Stimulated activated effector memory CD8-positive, alpha-beta T cell treated with anti-CD3 and anti-CD28 coated beads, Interleukin-12 subunit alpha, Interleukin-12 subunit beta, amount 100 ng/mL, for 72 hours (primary cell): ENCODE measurements at regions not wholly inside any gene's neighbourhood (a gene's known extent, or its start where the extent isn't known, plus 50 kb on each side); places are given as distances from the start of the nearest gene placed in this dataset.

Source experiments
- ATAC-seq: fragments of 150-1000 bp; cut with Tn5 transposase; 2 replicates; pipeline ENCODE4 v1.10.0; 2021
- DNase-seq, 2 donors: peaks; one replicate each; pipeline ENCODE4 v3.0.0; 2021 to 2022; ENCODE audit warnings: low spot score in 2 of 2
- H3K27ac Mint-ChIP-seq: one replicate; pipeline ENCODE4 v1.8.0; 2022; ENCODE audit warnings: mild to moderate bottlenecking, mixed read lengths
- H3K36me3 Mint-ChIP-seq: one replicate; pipeline ENCODE4 v1.8.0; 2022; ENCODE audit warnings: mild to moderate bottlenecking, mixed read lengths
- H3K4me1 Mint-ChIP-seq: one replicate; pipeline ENCODE4 v1.8.0; 2022; ENCODE audit warnings: mixed read lengths
- H3K4me3 Mint-ChIP-seq: one replicate; pipeline ENCODE4 v1.8.0; 2022; ENCODE audit warnings: mild to moderate bottlenecking, mixed read lengths
- H3K9me3 Mint-ChIP-seq: one replicate; pipeline ENCODE4 v1.8.0; 2022; ENCODE audit warnings: mixed read lengths

DNA sequence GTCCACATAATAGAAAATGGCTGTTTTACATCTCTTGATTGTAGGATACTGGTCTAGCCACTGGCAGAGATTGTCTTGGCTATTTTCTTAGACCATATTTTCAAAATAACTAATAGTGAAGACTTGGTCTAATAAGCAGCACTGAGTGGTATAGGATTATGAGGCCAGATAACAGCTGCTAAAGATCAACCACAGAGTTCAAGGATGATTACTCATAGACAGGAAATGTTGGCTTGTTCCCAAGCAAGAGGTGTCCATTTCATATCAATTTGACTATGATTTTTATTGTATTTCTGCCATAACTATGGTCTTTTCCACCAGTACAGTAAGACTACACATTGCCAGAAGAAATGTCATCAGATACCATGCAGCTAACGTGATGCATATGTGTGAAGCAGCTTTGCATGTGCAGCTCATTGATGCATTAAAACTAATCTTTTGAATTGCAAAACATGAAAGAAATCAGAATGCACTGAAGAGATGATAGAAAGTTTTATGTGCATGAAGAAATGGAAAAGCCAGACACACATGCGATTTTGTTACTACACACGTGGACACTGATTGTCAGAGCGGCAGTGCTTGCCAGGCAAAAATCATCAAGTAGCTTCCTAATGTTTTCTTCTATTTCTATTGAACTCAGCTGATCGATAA, 693.3 kb downstream of the CDH11 start:
- Mint-ChIP-seq H3K9me3 (peaks cover 24% of the 10 kb centered on the region), H3K4me3 (no peak overlapping the region), H3K36me3 (no peaks in the 10 kb centered on the region), H3K27ac (no peak overlapping the region), H3K4me1 (no peaks in the 10 kb centered on the region)
- DNase-seq (no peak), ATAC-seq (no peak)

DNA sequence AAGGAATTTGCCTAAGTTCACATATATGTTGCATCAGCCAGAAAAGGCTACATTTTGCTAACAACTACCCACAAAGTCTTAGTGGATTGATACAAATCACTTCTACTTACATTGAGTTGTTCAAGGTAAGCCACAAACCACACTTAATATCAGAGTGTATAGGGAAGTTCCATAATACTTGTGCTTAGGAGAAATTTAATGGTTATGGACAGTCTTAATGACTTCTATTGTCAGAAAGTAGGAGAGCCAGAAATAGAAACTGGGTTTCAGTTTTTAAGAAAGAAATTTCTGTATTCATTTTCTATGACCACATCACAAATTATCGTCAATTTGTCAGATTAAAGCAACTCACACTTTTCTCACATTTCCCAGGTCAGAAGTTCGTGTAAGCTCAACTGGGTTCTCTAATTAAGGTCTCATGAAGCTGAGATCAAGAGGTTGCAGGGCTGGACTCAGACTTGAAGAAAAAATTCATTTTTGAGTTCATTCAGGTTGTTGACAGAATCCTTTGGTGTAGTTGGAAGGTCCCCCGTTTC, 695.7 kb downstream of the CDH11 start:
- Mint-ChIP-seq H3K4me1 (no peaks in the 10 kb centered on the region), H3K9me3 (peaks cover 24% of the 10 kb centered on the region), H3K36me3 (no peaks in the 10 kb centered on the region), H3K4me3 (no peak overlapping the region), H3K27ac (no peak overlapping the region)
- ATAC-seq, result no peak
- DNase-seq, result no peak

DNA sequence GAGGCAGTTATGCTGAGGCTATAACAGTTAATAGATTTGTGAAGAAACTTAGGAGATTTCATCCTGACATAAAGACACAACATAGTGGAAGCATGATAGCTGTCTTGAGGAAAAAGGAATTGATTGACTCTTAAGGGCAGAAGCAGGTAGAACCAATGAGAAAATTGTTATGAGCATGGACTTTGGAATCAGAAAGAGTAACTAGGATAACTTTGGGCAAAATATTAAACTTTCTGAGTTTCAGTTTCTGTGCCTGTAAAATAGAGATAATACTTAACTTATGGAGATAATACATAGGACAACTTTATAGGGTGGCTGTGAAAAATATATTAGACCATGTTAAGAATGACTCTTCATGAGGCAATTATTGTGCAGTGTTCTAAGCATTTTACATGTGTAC, 696.5 kb downstream of the CDH11 start:
- peaks cover 23% of the 10 kb centered on the region for H3K9me3 Mint-ChIP-seq
- no peak overlapping the region for H3K4me3 Mint-ChIP-seq
- no peak overlapping the region for H3K27ac Mint-ChIP-seq
- no peaks in the 10 kb centered on the region for H3K4me1 Mint-ChIP-seq
- H3K36me3 Mint-ChIP-seq, result no peaks in the 10 kb centered on the region
- ATAC-seq, result no peak
- no peak for DNase-seq

DNA sequence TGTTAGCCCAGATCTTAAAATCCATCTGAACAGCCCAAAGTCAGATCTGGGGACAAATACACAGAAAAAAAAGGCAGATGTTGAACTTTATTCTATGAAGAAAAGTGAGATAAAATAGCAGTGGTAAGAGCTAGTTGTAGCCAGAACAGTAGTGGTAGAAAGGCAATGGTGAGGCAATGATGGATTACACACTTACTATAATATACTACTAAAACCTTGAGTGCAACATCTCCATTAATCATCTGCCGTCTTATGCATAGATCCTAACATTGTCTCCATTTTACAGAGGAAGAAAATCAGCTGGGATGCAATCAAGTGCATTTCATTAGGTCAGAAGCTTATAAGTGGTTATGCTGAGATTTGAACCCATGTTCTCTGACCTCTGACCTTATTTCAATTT, 699.6 kb downstream of the CDH11 start:
- Mint-ChIP-seq H3K9me3 (peaks cover 28% of the 10 kb centered on the region), H3K36me3 (no peaks in the 10 kb centered on the region), H3K4me3 (no peak overlapping the region), H3K4me1 (no peaks in the 10 kb centered on the region), H3K27ac (no peak overlapping the region)
- DNase-seq (no peak), ATAC-seq (no peak)

DNA sequence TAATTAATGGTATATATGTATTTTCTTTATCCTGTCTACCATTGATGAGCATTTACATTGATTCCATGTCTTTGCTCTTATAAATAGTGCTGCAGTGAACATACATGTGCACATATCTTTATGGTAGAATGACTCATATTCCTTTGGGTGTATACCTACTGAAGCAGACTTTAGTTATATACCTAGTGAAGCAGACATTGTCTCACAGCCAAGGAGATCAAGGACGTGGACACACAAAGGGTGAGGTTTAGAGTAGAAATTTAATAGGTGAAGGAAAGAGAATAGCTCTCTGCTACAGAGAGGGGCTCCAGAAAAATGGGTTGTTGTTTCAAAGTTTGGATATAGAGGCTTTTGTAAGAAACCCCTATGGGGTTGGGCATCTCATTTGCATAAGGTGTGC, 700.3 kb downstream of the CDH11 start:
- H3K4me1 Mint-ChIP-seq, result no peaks in the 10 kb centered on the region
- H3K27ac Mint-ChIP-seq, result no peak overlapping the region
- ATAC-seq (no peak), DNase-seq (no peak)
- H3K4me3 Mint-ChIP-seq, result no peak overlapping the region
- H3K9me3 Mint-ChIP-seq, result peaks cover 28% of the 10 kb centered on the region
- H3K36me3 Mint-ChIP-seq, result no peaks in the 10 kb centered on the region

DNA sequence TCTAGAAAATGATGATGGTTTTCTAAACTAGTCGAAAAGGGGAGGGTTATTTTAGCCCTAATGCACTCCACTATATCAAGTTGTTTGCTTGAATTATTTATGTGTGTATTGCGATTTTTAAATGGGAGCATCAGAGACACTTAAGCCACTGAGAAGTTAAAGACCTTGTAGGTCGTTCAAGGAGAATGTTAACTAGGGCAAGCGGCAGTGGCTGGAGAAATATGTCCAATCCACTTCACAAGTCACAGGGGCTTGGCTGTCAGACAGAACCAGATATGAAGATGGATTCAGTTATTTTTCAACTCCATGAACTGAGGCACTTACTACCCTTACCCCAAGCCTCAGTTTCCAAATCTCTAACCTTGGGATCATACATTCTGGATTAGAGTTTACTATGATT, 702.0 kb downstream of the CDH11 start:
- no peak for DNase-seq
- no peaks in the 10 kb centered on the region for H3K4me1 Mint-ChIP-seq
- H3K4me3 Mint-ChIP-seq, result no peak overlapping the region
- no peaks in the 10 kb centered on the region for H3K36me3 Mint-ChIP-seq
- H3K9me3 Mint-ChIP-seq, result peaks cover 27% of the 10 kb centered on the region
- H3K27ac Mint-ChIP-seq, result no peak overlapping the region
- no peak for ATAC-seq

DNA sequence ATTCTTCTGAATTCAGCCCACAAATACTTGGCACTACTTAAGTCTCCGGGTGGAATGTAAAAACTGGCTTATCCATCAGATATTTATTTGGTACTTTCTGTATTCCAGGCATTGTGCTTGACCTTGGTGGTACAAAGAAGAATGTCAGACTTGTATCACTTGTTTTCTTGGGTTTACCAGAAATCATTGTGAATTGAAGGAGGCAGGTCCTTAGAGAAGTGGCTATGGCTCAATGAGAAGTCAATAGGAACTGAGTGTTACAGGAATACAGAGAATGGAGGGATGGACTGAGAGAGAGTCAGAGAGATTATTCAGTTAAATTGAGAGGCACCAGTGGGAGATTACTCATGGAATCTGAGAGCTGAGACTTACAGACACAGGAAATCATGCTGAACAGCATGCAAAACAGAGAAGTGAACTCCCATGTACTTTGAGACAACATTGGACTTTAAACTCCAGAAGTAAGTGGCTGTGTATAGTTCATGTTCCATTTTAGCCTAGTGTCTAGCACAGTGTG, 704.1 kb downstream of the CDH11 start:
- no peak overlapping the region for H3K27ac Mint-ChIP-seq
- H3K4me1 Mint-ChIP-seq, result no peaks in the 10 kb centered on the region
- H3K4me3 Mint-ChIP-seq, result no peak overlapping the region
- peaks cover 30% of the 10 kb centered on the region for H3K9me3 Mint-ChIP-seq
- H3K36me3 Mint-ChIP-seq, result no peaks in the 10 kb centered on the region
- DNase-seq (no peak), ATAC-seq (no peak)

DNA sequence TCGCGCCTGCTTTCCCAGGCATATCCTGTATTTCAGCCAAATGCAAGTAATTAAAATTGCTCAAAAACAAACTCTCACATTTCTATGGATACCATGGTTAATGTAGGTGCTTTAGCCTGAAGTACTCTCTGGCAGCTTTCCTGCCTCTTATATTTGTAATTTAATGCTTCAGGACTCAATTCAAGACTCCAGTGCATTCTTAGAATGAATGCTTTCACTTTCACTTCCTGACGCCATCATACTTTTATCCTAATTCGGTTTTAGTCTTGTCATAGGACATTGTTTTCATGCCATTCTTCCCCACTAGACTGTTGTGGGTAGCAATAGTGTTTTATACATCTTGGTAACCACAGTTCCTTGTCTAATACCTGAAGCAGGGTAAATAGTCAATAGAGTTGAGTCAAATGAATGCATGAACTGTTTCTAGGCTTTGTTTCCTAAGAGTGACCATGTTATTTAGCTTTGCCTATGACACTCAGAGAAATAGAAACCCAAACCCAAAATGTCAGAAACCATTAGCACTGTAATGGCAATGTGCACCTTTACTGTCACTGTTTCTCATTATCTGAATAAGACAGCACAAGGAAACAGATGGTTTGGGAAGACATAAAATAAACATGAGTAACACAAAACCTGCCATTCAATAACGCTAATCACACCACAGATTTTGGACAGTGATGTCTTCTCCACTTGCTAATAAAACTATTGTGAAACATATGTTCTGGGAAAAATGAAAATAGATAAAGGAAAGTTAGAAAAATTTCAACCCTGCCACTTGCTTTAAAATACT, 705.5 kb downstream of the CDH11 start:
- no peak overlapping the region for H3K4me3 Mint-ChIP-seq
- no peak overlapping the region for H3K27ac Mint-ChIP-seq
- ATAC-seq (no peak), DNase-seq (no peak)
- H3K36me3 Mint-ChIP-seq, result no peaks in the 10 kb centered on the region
- H3K4me1 Mint-ChIP-seq, result no peaks in the 10 kb centered on the region
- peaks cover 24% of the 10 kb centered on the region for H3K9me3 Mint-ChIP-seq

DNA sequence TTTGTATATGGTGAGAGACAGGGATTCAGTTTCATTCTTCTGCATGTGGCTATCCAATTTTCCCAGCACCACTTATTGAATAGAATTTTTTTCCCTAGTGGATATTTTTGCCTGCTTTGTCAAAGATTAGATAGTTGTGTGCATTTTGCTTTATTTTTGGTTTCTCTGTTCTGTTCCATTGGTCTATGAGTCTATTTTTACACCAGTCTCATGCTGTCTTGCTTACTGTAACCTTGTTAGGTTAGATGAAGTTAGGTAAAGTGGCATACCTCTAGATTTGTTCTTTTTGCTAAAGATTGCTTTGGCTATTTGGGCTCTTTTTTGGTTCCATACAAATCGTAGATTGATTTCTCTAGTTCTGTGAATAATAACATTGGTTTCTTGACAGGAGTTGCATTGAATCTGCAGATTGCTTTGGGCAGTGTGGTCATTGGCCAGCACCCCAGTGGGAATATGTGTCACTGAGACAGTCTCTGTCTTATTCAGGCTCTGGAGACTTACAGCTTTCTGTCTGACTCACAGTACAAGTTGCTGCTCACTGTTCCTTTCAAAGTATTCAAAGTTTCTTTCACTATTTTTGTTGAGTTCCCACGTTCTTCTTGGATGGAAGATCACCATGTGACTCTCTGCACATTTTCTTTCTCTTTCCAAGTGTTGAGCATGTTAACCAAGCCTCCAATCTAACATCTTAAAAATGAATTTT, 709.1 kb downstream of the CDH11 start:
- H3K27ac Mint-ChIP-seq, result no peak overlapping the region
- ATAC-seq (no peak), DNase-seq (no peak)
- H3K9me3 Mint-ChIP-seq, result peaks cover 21% of the 10 kb centered on the region
- no peaks in the 10 kb centered on the region for H3K36me3 Mint-ChIP-seq
- H3K4me3 Mint-ChIP-seq, result no peak overlapping the region
- H3K4me1 Mint-ChIP-seq, result no peaks in the 10 kb centered on the region

DNA sequence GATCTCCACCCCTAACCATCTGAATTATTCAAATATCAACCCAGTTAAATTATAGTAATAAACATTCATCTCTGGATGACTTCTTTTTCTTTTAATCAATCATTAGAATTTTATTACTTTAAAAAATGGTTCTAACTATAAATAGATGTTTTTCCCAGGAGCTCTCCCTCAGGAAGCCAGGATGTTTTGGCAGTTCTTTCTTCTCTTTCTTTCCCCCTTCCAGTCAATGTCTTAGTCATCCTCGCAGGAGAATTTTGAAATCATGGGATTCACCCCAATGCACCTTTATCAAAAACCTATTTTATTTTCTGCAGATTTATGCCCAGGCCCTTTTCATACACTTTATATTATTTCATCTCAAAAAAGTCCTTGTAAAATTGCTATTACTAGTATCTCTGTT, 711.6 kb downstream of the CDH11 start:
- no peak overlapping the region for H3K4me3 Mint-ChIP-seq
- no peaks in the 10 kb centered on the region for H3K36me3 Mint-ChIP-seq
- no peaks in the 10 kb centered on the region for H3K4me1 Mint-ChIP-seq
- ATAC-seq, result no peak
- peaks cover 28% of the 10 kb centered on the region for H3K9me3 Mint-ChIP-seq
- DNase-seq, result no peak
- no peak overlapping the region for H3K27ac Mint-ChIP-seq

DNA sequence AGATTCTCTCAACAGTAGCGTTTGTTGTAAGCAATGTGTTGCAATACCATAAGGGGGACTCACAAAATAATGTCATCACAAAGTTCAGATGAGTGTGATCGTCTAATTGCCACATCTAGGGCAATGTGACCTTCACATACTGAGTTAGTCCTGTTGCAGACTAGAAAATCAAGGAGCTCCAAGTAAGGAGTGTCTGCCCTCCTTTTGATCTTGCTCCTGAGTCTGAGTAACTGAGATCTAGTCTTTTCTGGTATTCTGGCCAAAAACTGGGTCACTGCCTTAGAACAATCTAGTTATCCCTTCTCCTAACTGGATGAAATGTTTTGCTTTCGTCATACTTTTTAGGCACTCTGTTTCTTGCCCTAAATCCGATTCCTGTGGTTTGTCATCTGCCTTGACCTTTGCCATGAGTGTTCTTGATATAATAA, 712.1 kb downstream of the CDH11 start:
- H3K36me3 Mint-ChIP-seq, result no peaks in the 10 kb centered on the region
- no peak overlapping the region for H3K27ac Mint-ChIP-seq
- H3K4me3 Mint-ChIP-seq, result no peak overlapping the region
- ATAC-seq, result no peak
- DNase-seq, result no peak
- peaks cover 25% of the 10 kb centered on the region for H3K9me3 Mint-ChIP-seq
- H3K4me1 Mint-ChIP-seq, result no peaks in the 10 kb centered on the region

DNA sequence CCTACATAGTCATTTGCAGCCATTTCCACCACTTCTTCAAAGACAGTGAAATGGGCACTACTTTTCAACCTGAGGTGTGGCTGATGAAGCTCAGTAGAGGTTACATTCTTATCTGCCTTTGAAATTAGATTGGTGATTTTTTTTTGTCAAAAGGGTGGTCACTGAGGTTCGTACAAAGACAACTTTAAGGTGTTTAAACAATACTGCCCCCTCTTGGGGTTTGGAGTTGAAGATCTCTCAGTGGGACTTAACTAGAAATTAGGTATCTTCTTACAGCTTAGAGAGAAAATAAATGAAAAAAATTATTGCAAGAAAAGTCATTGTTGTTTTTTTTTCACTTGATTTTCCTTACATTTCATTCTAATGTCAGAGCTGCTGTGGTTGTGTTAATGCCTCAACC, 713.2 kb downstream of the CDH11 start:
- ATAC-seq (no peak), DNase-seq (no peak)
- Mint-ChIP-seq H3K4me1 (no peaks in the 10 kb centered on the region), H3K9me3 (peaks cover 19% of the 10 kb centered on the region), H3K36me3 (no peaks in the 10 kb centered on the region), H3K4me3 (no peak overlapping the region), H3K27ac (no peak overlapping the region)

DNA sequence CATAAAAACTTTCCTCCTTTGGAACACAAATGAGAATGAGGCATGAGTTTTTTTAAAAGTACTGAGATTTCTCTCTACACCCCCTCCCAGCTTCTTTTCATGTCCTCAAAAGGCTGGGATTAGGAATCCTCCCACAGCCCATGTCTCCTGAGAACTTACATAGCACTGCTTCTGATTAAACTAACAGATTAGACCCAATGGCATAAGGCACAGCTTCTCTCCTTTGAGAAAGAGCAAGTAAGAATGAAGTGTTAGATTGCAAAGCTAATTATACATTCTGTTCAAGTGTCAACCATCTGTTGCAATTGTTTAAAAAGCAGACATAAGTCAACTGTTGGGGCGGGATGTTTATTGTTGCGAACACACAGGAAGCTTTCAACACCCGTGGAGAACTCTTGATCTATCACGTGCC, 715.1 kb downstream of the CDH11 start:
- ATAC-seq, result no peak
- no peak overlapping the region for H3K27ac Mint-ChIP-seq

DNA sequence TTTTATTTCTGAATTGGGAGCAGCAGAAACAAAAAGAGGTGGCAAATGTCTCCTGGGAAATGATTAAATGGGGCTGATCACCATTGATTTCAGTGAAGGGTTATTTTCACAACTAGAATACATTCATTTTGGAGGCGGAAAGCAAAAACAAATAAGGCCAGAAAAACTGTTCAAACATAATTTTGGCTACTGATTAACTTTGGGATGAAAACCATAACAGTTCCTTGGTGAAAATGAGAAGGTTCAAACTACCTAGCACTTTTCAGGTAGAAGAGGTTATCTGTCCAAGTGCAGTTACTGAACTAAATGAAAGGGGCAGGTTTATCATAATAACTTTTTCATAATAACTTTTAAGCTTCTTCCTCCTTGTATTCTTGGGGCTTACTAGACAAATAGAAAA, 718.5 kb downstream of the CDH11 start:
- no peak overlapping the region for H3K4me3 Mint-ChIP-seq
- ATAC-seq (no peak), DNase-seq (no peak)
- H3K36me3 Mint-ChIP-seq, result no peaks in the 10 kb centered on the region
- no peaks in the 10 kb centered on the region for H3K4me1 Mint-ChIP-seq
- H3K27ac Mint-ChIP-seq, result no peak overlapping the region
- peaks cover 17% of the 10 kb centered on the region for H3K9me3 Mint-ChIP-seq

More for the DNA sequence above, 715.1 kb downstream of the CDH11 start:
- H3K4me1 Mint-ChIP-seq, result no peaks in the 10 kb centered on the region
- peaks cover 23% of the 10 kb centered on the region for H3K9me3 Mint-ChIP-seq
- no peak for DNase-seq
- H3K4me3 Mint-ChIP-seq, result no peak overlapping the region
- no peaks in the 10 kb centered on the region for H3K36me3 Mint-ChIP-seq

DNA sequence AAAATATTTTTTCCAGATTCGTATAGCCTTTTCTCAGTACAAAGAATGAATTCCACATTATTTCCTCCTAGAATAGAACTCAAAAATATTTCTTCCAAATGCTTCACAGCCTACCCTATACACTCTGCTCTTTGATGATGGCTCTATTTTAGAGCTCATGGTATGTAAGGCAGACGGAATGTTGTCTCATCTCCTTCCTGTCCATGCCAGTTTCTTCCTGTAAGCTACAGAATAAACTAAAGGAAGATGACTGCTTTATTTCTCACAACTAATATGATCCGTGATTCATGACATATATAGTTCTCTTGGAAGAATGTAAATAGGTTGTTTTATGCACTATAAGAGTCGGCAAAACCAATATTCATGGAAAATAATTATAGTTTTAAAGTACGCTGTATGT, 723.1 kb downstream of the CDH11 start:
- ATAC-seq (no peak), DNase-seq (no peak)
- Mint-ChIP-seq H3K27ac (no peak overlapping the region), H3K36me3 (no peaks in the 10 kb centered on the region), H3K4me3 (no peak overlapping the region), H3K4me1 (no peaks in the 10 kb centered on the region), H3K9me3 (peaks cover 13% of the 10 kb centered on the region)
